ENCODE measurements at regions not wholly inside any gene's neighbourhood (a gene's known extent, or its start where the extent isn't known, plus 50 kb on each side); places are given as distances from the start of the nearest gene placed in this dataset.

DNA sequence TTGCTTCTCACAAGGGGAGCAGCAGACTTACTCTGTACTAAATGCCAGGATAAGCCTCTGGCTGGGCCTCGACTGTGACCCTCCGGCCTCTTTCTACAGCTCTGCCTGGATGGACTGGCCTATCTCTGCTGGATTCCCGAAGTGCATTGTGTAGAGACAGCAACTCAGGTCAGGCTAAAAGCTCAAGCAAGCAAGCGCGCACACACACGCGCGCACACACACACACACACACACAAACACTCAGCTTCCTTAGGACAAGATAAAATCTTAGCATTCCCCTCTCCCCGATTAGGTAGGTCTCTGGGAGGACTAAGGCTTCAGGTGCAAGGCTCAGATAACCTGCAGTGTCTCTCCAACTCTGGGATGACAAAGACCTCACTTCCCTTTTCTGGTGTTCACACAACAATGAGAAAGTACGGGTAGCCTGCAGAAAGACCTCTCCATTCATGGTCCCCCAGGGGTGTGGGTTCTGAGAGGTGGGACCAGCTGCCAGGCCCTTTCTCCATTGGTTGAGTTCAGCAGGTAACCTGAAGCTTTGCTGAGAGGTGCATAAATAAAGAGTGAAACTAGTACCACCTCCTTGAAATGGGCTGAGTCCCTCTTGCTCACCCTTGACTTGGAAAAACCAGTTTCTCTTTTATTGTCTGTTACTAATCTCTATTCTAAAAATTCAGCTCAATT lies 155.1 kb upstream of the CAMK1G start:
- peak in 1 of 2 donors; percentile 6 for TF ChIP-seq POLR2A (IDR thresholded peaks at IDR 0.05)
- TF ChIP-seq, protein P1, sequence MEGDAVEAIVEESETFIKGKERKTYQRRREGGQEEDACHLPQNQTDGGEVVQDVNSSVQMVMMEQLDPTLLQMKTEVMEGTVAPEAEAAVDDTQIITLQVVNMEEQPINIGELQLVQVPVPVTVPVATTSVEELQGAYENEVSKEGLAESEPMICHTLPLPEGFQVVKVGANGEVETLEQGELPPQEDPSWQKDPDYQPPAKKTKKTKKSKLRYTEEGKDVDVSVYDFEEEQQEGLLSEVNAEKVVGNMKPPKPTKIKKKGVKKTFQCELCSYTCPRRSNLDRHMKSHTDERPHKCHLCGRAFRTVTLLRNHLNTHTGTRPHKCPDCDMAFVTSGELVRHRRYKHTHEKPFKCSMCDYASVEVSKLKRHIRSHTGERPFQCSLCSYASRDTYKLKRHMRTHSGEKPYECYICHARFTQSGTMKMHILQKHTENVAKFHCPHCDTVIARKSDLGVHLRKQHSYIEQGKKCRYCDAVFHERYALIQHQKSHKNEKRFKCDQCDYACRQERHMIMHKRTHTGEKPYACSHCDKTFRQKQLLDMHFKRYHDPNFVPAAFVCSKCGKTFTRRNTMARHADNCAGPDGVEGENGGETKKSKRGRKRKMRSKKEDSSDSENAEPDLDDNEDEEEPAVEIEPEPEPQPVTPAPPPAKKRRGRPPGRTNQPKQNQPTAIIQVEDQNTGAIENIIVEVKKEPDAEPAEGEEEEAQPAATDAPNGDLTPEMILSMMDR (IDR thresholded peaks at IDR 0.05), result no peak
- TF ChIP-seq POLR2AphosphoS5 (IDR thresholded peaks at IDR 0.05; ENCODE audit: insufficient read depth in 1 of 2, low read depth in 1 of 2), result no peak
